Putamen (tissue), 1 donor: ENCODE measurements at regions not wholly inside any gene's neighbourhood (a gene's known extent, or its start where the extent isn't known, plus 50 kb on each side); places are given as distances from the start of the nearest gene placed in this dataset.
A peak's percentile ranks its signal among the peaks of the same experiment; 100 is the strongest.
"Not testable (repeated sequence)": the region's sequence is repeated elsewhere in the genome, so short reads cannot be mapped to it uniquely, and the experiment has no call there.

Experiments
- DNase-seq: peaks from one replicate; pipeline ENCODE4 v3.0.0-alpha.2; 2016; ENCODE audit warnings: low spot score

DNA sequence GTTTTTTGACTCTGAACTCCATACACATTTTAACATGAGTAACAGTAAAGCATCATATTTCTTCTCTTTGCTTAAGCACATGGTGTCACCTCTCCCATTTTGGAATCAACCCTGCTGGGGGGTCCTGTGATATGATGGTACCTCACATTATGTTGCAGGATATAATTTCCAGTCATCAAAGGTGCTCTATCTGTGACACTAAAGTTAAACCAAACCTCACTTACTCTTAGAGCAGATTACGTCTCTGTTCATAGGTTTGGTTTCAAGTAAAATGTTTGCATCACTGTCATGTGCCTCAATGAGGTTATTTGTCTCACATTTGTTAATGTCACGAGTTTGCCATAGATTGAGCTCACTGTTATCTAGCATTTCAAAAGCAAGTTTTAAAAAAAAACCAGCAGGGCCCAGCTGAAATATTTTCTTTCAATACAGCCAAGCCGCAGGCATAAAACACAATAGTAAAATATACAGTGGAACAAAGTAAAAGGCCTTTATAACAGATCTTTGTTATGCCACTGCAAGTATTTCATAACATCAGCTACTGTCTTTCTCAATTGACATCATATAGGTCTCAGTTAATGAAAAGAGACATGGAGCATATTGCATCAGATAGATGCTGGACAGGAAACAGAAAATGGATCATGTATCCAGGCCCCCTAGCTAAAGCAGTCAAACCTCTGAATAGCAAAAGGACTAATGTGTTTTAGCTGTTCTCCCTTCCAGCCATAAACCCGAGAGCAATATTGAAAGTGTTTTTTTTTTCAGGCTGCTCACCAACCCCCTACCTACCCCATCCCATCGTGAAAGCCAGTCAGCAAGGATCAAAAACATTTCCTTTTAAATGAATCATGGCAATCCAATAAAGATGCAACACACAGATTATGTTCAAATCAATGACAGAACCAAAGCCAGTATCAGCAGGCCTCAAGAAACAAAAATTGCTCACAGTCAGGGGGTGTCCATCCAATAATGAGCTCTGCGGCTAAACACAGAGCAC is 182.1 kb upstream of the ITGA1 start:
- no peak for DNase-seq

GRCh38 chr5:52607227-52607824 is 180.4 kb upstream of the ITGA1 start:
- DNase-seq = no peak

- no peak for DNase-seq
Observed at GRCh38 chr5:52620315-52620714, 167.4 kb upstream of the ITGA1 start.

GRCh38 chr5:52623291-52623690 is 164.4 kb upstream of the ITGA1 start:
- no peak for DNase-seq

GRCh38 chr5:52624291-52624690 is 163.4 kb upstream of the ITGA1 start:
- DNase-seq = no peak

GRCh38 chr5:52626312-52626711 is 161.4 kb upstream of the ITGA1 start:
- DNase-seq = no peak

- DNase-seq = no peak
Observed at GRCh38 chr5:52627740-52628139, 160.0 kb upstream of the ITGA1 start.

DNA sequence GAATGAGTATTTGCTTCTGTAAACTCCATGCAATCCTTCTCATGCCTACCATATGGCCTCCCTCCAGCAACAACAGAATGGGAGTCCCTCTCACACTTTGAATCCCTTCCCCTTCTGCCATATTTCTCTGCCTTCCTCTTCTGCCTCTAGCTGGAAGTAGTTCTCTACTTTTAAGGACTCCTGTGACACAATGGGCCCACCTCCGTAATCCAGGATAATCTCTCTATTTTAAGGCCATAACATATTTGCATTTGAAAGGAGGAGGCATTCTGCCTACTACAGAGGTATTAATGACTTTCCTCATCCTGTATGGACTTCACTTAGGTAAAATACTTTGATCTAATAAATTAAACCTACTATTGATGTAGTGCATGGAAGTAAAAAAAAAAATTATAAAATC is 155.4 kb upstream of the ITGA1 start:
- no peak for DNase-seq

- DNase-seq = not testable (repeated sequence)
Observed at GRCh38 chr5:52634171-52634570, 153.5 kb upstream of the ITGA1 start.

GRCh38 chr5:52638732-52639131 is 149.0 kb upstream of the ITGA1 start:
- no peak for DNase-seq

- peak; percentile 53 for DNase-seq
Observed at GRCh38 chr5:52648726-52649125, 139.0 kb upstream of the ITGA1 start.

- DNase-seq = no peak
Observed at GRCh38 chr5:52655163-52655562, 132.6 kb upstream of the ITGA1 start.

- no peak for DNase-seq
Observed at GRCh38 chr5:52656569-52657246, 131.0 kb upstream of the ITGA1 start.

- peak; percentile 30 for DNase-seq
Observed at GRCh38 chr5:52657247-52657645, 130.5 kb upstream of the ITGA1 start.

DNA sequence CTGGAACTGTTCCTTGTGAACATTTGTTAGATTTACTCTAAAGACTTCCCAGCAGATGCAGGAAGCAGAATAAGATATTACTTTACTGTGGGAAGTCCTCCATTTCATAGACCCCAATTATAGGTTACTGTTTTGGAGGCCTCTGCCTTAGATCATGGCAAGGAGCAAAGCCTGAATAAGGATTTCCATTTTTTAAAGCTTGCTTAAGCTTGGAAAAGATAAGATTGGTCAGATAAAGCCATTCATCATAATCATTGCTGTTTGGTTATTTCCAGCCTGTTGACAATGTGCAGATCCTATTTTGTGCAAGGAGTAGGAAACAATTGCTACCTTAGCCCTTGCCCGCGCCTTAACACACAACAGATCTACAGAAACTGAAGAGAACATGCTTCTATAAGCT is 129.5 kb upstream of the ITGA1 start:
- DNase-seq = no peak

DNA sequence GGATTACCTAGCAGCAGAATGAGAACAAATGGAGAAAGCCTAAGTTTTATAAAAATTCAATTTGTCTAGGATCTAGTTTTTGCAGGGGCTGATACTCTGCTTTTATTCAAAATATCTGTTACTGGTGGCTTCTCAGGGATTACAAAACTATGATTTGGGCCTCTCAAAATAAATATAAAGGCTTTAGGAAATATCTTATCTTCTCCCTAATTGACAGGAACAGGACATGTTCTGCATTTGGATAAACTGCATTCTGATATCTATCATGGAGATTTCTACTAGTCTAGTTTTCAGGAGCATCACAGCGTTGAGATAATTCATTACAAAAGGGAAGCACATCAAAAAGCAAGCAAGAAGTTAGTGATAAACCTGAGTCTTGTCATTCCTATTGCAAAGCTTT is 127.1 kb upstream of the ITGA1 start:
- no peak for DNase-seq

DNA sequence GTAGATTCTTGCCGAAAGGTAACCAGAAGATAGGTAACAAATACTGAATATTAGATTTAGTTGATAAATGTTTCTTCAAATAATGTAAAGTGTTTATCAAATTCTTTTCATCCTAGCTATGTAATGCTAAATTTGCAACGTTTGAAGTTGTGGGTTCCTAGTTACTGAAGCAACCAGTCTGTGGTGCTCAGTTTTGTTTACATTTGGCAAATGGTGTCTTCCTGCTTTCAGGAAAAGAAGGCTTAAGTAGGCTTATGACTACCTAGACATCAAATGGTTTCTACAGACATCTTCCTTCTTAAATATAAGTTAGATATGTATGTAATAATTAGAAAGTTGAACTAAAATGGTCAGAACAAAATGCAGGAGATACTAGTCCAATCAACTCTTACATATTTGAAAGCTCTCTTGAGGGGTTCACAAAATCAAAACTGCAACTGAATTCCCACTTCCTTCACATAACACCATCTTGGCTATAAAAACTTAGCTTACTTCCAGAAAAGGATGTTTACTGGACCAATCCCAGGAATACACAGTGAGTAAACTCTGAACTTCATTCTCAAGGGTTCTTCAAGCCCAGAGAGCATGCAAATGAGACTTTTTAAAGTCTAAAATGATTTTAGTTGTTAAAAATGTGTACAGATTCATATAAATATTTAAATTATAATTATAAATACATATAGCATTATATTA is 125.7 kb upstream of the ITGA1 start:
- no peak for DNase-seq

DNA sequence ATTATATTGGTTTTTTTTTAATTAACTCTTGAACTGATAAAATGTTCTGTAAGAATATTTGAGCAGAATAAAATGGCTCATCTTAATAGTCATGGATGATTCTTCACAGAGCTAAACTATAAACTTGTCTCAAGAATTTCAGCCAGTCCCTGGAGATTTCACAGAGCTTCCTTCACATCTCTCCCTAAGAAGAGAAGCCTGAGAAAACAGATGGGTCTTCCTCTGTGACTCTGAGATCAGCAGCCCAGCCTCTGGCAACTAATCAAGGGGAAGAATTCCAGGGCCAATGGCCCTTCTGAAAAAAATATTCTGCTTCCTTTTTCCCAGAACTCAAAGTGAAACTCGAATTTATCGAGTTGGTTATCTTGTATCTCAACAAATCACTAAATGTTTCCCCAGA is 122.2 kb upstream of the ITGA1 start:
- no peak for DNase-seq

- no peak for DNase-seq
Observed at GRCh38 chr5:52668139-52668538, 119.6 kb upstream of the ITGA1 start.

DNA sequence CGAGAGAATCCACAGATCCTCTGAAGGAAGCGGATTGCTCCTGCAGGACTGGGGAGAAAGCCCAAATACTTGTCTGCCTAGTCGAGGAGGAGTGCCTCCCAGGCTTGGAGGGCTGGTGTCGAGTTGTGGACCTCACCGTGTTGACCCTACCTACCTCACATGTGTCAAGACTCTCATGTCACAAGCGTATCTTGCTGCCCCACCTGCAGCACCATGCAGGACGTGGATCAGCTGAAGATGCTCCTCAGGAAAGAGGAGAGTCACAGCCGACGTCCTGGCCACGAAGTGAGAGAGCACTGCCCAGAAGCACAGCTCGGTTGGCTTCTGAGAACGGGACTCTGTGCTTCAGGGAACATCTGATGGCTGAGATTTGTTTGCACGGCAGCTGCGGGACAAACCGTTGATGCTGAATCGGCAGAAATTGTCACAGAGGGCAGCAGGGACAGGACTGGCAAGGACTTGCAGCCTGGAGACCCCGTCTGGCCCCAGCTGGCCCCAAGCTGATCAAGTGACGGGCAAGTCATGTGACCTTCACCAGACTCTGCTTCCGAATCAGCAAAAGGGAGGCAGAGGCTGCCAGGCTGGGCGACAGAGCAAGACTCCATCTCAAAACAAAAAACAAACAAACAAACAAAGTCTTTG is 119.1 kb upstream of the ITGA1 start:
- DNase-seq = peak; percentile 30

DNA sequence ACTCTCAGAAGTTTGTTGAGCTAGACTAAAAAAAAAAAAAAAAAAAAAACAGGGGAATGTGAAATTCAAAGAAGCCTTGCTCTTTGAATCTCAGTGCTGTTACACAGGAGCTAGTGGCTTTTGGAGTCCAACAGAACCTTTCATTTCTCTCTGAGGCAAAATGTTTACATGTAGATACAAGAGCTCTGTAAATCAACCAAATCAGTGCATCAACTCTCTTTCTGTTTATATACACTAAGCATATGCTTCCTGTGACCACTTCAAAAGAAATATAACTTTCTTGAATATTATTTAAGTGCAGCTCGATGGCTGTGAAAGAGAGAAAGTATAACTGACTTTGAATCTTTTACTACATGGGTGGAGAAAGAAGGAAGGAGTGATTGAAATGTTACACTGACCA is 115.3 kb upstream of the ITGA1 start:
- no peak for DNase-seq

DNA sequence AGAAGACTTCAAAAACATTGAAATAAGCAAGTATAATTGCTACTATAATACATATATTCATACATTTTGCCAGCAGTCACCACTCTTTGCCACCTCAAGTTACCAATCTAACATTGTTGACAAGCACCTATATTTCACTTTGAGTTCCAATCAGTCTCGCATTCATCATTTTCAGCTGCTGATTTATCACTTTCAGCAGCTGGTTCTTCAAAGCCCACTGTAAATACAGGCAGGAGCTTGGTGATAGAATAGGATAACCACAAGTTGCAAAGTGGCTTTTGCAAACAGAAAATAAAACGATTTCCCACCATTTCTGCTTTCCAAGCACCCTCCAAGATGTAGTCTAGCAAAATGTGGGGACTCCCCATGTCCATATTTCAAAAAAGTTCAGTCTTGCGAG is 114.2 kb upstream of the ITGA1 start:
- DNase-seq = no peak
